Skin of body (tissue), 1 donor: ENCODE measurements at regions not wholly inside any gene's neighbourhood (a gene's known extent, or its start where the extent isn't known, plus 50 kb on each side); places are given as distances from the start of the nearest gene placed in this dataset.
"Not testable (repeated sequence)": the region's sequence is repeated elsewhere in the genome, so short reads cannot be mapped to it uniquely, and the experiment has no call there.

Experiments
- DNase-seq: peaks from one replicate; lab custom pipeline; 2025; lab: John Stamatoyannopoulos, UW

DNA sequence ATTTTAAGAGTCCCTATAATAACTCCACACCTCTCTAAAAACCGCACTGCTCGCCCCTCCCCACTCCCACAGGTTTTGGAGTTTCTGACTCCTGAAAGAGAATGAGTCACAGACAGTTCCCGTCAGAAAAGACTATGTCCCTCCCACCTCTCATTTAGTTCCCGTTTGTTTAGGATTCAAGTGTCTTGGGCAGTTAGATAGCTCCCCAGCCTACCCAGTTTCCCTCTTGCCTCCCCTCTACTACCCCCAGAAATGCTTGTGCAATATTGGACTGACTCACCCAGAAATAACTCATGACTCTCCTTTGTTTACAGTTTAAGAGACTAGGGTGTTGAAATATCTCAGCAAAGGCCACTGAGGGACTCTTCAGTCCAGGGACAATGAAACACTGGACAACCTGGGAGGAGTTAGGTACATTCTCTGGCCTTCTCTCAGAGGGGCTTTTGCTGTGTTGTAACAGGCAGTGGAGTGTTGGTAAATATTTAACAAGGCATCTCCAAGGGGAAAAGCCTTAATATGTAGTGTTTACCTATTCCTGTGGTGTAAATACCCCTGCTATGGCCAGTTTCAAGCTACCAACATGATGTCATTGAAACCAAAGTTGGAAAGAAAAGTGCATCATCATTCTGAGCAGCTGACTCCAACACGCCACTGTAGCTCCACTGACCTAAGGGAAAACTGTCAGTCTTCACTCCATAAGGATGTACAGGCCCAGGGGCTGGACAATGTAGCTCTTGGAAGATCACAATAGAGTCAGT lies 96.1 kb upstream of the CHD2 start:
- no peak for DNase-seq

GRCh38 chr15:92804610-92804936 lies 95.6 kb upstream of the CHD2 start:
- not testable (repeated sequence) for DNase-seq

GRCh38 chr15:92805080-92805690 lies 94.9 kb upstream of the CHD2 start:
- no peak for DNase-seq

DNA sequence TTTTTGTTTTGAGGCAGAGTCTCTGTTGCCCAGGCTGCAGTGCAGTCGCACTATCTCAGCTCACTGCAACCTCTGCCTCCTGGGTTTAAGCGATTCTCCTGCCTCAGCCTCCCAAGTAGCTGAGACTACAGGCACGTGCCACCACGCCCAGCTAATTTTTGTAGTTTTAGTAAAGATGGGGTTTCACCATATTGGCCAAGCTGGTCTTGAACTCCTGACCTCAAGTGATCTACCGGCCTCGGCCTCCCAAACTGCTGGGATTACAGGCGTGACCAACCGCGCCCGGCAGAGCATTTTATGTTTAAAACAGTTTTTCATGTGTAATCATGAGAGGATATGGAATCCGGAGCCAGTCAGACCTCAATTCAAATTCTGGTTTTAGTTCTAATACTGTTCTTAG lies 94.0 kb upstream of the CHD2 start:
- not testable (repeated sequence) for DNase-seq

- DNase-seq, result no peak
These were observed 93.4 kb upstream of the CHD2 start for GRCh38 chr15:92806763-92807162.

DNA sequence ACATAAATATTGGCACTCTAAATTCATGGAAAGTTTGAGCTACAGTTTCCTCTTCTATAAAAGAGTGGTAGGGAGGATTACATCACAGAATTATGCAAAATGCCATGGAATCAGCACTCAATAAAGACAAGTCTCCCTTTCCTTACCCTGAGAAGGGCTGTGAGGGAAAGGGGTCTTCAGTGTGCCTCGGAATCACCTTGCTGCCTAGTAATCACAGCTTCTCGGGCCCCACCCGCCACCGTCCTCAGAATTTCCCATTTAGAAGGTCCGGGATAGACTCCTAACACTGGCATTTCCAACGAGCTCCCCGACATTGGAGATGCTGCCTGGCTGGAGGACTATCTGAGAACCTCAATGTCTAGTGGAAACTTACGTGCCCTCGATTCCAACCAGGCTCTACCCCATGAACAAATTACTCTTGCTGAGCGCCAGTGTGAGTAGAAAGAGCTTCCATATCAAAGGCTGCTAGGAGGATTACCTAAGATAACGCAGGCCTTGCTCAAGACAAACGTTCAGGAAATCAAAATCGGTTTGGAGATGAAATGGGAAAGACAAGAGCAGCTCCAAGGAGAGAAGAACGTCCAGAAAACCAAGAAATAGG lies 92.1 kb upstream of the CHD2 start:
- DNase-seq, result no peak

- DNase-seq, result peak; percentile 66
These were observed 91.5 kb upstream of the CHD2 start for GRCh38 chr15:92808598-92809063.

- DNase-seq, result peak; percentile 99
These were observed 90.9 kb upstream of the CHD2 start for GRCh38 chr15:92809064-92809879.

GRCh38 chr15:92809880-92810361 lies 90.2 kb upstream of the CHD2 start:
- DNase-seq, result peak; percentile 73

GRCh38 chr15:92810418-92811138 lies 89.5 kb upstream of the CHD2 start:
- DNase-seq, result peak; percentile 25

- no peak for DNase-seq
These were observed 88.8 kb upstream of the CHD2 start for GRCh38 chr15:92811148-92811913.

- no peak for DNase-seq
These were observed 87.9 kb upstream of the CHD2 start for GRCh38 chr15:92812271-92812670.

DNA sequence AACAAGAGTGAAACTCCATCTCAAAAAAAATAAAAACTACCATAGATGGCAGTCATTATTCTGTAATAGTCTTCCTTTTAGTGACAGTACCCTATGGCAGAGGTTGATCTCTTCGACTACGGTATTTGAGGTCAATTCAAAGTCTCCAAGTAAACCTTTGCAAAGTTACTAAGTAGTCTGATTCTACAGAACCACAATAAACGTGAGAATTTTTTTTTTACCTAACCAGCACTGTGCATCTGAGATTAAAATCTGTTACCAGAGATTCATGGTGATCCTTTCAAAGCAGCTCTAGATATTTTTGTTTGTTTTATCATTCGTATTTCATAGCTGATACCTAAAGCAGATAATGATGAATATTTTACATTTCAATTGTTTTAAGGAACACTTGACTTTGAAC lies 86.6 kb upstream of the CHD2 start:
- DNase-seq, result no peak

GRCh38 chr15:92817339-92817886 lies 82.7 kb upstream of the CHD2 start:
- DNase-seq, result no peak

DNA sequence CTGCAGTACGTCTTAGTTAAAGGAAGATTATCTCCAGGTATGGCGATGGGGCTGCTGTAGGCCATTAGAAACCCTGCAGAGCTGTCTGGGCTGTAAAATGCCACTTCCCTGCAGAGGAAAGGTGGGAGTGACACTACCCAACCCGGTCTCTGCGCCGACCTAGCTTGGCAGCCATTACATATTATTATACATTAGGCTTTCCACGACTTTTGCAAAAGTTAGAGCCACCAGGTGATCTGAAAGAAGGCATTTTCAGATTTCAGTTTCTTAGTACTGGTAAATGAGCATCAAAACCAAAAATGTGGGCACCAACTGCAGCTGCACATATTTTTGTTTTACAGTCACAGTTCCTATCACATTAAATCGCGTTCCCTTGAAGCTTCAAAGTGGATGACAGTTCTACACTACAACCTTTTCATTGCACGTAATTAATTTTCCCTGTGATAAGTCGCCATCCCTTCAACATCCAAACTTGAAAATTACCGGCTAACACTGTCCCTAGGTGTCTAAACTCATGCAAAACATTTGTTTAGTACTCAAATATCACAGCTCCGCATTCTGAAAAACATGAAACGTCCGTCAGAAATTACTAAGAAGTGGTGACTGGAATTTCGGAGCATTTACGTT lies 81.4 kb upstream of the CHD2 start:
- no peak for DNase-seq

GRCh38 chr15:92819278-92820235 lies 80.6 kb upstream of the CHD2 start:
- DNase-seq, result no peak

DNA sequence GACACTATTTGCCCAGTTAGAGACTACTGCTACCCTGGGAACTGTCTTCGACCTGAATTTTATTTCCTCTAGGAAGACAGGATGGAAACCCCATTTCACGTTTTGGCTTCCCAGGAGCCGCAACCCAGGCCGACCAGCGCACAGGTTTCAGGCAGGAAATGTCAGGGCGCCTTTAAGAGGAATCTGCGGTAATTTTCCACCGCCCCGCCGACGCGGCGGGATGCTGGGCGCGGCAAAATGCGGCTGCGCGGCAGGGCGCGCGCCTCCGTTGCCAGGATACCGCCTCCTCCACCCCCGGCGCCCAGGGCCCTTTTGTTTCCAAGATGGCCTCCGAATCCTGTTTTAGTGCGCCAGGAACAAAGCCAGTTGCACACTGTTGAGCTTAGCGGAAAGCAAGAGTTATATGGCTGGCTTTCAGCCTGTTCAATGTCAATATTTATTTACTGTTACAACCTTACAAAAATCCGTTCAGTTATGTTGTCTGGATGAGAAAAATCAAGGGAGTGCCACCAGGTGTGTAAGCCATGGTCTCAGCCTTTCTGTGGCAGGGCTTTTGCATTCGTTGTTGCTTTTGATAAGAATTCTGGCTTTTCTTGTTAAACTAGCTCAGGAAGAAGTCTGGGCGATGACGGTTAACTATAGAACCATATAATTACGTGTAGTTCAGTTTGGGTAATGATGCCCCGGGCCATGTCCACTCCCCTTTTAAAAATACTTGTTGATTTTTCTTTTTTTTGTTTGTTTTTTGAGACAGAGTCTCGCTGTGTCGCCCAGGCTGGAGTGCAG lies 79.7 kb upstream of the CHD2 start:
- peak; percentile 92 for DNase-seq
